ENCODE measurements at regions not wholly inside any gene's neighbourhood (a gene's known extent, or its start where the extent isn't known, plus 50 kb on each side); places are given as distances from the start of the nearest gene placed in this dataset.

GRCh38 chr5:96012399-96012798 is 50.7 kb upstream of the ELL2 start:
- TF ChIP-seq CTCF (IDR thresholded peaks at IDR 0.05; ENCODE audit: low read length) (no peak), EZH2 (IDR thresholded peaks at IDR 0.05; ENCODE audit: borderline replicate concordance, low read length) (no peak)
